ENCODE measurements at regions not wholly inside any gene's neighbourhood (a gene's known extent, or its start where the extent isn't known, plus 50 kb on each side); places are given as distances from the start of the nearest gene placed in this dataset.

GRCh38 chr4:114177628-114178027, 198.2 kb upstream of the ARSJ start:
- no peak for DNase-seq (ENCODE audit: low read depth in 2 of 2)

DNA sequence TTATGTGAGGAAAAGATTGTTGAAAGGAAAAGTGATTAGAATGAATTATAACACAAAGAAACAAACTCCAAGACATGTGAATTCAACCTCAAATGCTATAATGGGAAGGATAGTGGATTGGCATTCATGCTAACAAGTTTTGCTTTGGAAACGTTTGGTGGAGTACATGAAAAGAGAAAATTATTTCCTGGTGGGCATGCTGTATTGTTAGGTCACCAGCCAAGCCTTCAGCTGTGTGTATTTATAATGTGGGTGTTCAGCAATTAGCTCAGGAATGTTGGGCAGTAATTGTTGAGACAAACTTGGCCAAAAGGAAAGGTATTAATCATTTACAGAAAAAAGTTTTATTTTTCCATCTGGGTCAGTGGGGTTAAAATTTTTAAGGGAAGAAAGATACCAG, 198.9 kb upstream of the ARSJ start:
- no peak for DNase-seq (ENCODE audit: low read depth in 2 of 2)

DNA sequence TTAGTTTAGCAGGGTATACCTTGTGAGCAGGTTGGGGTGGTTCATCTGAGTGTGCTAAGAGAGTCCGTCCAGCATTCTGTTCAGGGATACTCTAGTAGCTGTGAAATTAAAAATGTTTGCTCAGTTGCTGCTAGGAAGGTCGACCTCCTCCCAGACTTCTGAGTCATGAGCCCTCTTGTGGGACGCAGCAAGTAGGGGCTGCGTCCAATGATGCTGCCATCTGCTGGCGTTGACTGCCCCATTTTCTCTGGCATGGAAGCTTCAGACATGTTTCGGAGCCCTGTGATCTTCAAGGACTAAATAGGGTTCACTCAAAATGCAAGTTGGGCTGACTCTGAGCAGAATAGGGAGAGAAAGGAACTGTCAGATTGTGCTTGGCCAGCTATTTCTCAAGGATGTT, 201.0 kb upstream of the ARSJ start:
- peak; percentile 12 to 32 for DNase-seq (ENCODE audit: low read depth in 2 of 2)

DNA sequence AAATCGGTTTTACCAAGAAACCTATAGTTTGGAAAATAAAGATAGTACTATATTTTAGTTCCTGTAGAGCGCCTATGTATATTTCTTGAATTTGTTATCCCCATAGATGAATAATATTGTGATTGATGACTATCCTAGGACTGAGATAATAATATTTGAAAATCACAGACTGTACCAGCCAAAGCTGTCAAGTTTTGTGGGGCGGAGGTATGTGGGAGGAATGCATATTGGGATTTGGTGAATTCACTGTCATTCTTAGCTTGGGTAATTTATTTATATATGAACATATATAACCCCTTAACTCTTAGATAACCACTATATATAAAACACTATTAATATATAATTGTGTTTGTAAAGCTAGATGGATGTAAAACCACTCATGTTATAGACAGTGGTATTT, 205.5 kb upstream of the ARSJ start:
- no peak for DNase-seq (ENCODE audit: low read depth in 2 of 2)

- DNase-seq (ENCODE audit: low read depth in 2 of 2), result no peak
These were observed 208.1 kb upstream of the ARSJ start for GRCh38 chr4:114187592-114187991.

DNA sequence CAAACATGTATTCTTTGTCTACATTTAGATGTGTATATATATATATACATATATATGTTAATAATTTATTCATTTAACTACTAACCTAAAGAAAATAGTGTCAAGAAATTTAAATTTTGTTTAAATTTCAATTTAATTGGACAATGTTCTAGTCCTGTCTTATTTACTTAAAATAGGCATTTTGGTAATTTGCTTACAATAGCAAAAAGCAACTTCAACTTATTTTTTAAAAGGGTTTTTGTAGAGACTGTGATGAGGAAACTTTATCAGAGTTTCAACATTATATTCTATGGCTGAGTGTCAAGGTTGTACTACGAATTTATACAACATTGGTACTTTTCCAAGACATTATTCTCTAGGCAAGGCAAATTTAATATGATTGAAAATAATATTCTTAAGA, 212.0 kb upstream of the ARSJ start:
- DNase-seq (ENCODE audit: low read depth in 2 of 2), result no peak

- DNase-seq (ENCODE audit: low read depth in 2 of 2), result no peak
These were observed 213.4 kb upstream of the ARSJ start for GRCh38 chr4:114192854-114193253.

DNA sequence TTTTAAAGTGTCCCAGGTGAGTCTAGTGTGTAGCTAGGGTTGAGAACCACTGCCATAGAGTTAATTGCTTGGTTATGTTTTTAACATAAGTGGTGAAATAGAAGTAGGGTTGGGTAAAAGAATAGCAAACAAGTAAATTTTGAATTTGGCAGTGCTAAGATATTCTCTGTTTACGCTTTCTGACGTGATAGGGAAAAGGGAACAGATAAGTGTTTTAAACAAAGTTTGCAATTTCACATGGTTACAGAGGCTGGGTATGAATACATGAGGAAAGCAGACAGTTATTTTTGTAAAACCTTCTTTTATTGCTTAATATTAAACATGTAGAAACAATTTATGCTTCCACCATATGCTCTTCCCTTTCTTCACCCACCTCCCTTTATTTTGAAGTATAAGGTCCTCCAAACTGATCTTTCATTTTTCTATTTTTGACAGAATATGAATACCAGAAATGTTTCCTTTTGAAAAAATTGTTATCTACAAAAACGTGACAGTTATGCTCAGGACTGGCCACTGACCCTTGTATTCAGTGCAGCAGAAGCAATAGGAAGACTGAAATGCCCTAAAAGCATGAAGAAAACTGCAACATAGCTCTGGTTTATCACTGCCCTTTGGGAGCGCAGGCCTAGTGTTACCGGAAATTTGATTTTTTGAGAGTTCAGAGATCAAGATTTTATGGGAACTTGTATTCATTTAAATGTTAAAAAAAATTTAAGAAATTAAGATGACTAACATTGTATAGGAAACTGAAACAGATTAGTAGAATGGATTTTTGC, 214.4 kb upstream of the ARSJ start:
- no peak for DNase-seq (ENCODE audit: low read depth in 2 of 2)

- no peak for DNase-seq (ENCODE audit: low read depth in 2 of 2)
These were observed 217.2 kb upstream of the ARSJ start for GRCh38 chr4:114196606-114197005.

DNA sequence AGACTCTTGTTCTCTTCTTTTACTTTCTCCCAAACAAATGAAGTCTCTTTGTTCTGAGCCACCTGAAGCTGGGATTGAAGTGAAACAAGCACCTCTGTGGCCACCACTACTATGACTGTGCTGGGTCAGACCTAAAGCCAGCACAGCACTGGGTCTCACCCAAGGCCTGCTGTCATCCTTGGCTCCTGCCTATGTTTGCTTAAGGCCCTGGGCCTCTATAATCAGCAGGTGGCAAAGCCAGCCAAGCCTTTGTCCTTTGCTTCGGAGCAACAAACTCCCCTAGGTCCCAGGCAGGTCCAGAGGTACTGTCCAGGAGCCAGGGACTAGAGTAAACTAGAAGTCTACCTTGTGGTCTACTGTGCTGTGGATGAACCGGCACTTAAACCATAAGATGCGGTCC, 220.6 kb upstream of the ARSJ start:
- DNase-seq (ENCODE audit: low read depth in 2 of 2), result no peak

- DNase-seq (ENCODE audit: low read depth in 2 of 2), result no peak
These were observed 225.8 kb upstream of the ARSJ start for GRCh38 chr4:114205261-114205660.

DNA sequence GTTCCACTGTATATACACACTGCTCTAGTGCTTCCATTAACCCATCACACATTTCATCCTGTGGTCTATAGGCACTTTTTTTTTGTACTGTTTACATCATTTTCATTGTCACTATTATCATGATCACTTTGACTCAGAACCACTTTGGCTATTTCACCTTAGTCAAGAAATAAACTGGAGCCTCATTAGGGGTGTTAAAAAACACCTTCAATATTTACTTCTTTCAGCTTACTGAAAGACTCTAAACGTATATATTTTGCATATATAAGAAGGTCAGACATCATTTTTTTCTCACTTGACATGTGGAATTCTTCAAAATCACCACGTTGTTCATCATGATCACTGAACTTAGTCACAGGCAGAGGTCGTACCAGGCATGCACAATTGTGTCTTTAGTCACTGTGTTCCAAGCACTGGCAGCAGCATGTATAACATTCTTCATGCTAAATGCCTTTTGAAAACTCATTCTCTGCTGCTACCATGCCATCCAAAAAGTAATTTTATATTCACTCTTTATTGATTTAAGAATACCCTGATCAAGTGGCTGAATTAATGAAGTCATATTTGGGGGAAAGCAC, 229.2 kb upstream of the ARSJ start:
- DNase-seq (ENCODE audit: low read depth in 2 of 2), result no peak

DNA sequence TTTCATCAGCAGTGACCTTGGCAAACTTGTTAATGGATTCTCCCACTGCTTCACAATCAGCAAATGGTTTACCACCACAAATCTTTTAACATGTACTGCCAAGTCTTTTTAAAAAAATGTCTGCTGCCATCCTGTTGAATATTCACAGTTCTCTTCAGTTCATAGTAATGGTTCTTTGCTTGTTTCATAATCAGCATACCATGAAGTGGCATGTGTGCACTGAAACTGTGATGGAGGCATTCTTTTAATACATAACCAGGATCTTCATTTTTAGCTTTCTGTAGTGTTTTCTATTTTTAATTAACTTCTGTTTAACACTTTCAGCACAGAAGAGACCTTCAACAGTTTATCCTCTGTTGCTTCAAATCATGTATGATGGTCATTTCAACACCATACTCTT, 230.1 kb upstream of the ARSJ start:
- DNase-seq (ENCODE audit: low read depth in 2 of 2), result no peak

- DNase-seq (ENCODE audit: low read depth in 2 of 2), result no peak
These were observed 232.1 kb upstream of the ARSJ start for GRCh38 chr4:114211556-114211955.

DNA sequence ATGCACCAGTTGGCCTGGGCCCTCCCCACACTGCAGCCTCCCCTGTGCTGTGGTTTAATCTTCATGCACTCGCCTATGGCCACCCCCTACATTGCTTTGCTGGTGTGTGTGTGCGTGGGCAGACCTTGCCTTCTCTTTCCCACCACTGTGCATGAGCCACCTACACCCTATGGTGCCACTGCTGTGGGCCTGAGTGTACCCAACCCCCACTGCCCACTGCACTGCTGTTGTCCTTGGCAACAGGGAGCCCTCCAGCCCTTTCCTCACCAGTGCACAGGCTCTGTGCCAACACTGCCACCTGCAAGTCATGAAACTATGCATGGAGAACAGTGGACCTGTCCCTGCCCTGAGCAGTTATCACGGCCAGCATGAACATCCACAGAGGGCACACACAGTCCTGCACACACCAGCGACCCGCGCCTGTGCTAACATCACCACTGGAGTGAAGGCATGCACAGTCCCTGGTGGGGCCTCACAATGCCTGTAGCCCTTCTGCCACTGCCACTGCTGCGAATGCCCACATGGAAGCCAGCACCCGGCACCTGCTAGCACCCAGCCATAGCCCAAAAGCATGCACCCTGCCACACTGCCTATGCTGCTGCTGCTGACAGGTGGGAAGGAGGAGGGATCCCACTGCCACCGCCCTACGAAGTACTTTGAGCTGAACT, 237.8 kb upstream of the ARSJ start:
- no peak for DNase-seq (ENCODE audit: low read depth in 2 of 2)

DNA sequence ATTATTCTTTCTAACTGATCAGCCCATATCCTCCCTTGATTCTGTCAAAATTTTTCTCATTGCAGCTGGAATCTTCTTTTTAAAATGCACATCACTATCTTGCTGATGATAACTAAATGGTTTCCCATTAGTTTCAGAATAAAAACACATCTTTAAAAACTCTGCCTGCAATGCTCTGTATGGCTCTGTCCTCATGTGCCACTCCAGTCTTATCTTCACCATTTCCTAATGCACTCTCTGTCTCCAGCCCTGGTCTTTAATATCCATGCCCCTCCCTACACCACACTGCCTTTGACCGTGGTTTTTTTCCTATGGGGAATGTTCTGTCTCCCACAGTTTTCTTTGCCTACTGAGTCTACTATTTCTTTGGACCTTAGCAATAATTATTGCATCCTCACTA, 244.1 kb upstream of the ARSJ start:
- DNase-seq (ENCODE audit: low read depth in 2 of 2), result no peak

- no peak for DNase-seq (ENCODE audit: low read depth in 2 of 2)
These were observed 246.0 kb upstream of the ARSJ start for GRCh38 chr4:114225436-114225835.

GRCh38 chr4:114226179-114226578, 246.7 kb upstream of the ARSJ start:
- no peak for DNase-seq (ENCODE audit: low read depth in 2 of 2)

- no peak for DNase-seq (ENCODE audit: low read depth in 2 of 2)
These were observed 247.7 kb upstream of the ARSJ start for GRCh38 chr4:114226968-114227760.

- DNase-seq (ENCODE audit: low read depth in 2 of 2), result no peak
These were observed 250.3 kb upstream of the ARSJ start for GRCh38 chr4:114229706-114230105.

DNA sequence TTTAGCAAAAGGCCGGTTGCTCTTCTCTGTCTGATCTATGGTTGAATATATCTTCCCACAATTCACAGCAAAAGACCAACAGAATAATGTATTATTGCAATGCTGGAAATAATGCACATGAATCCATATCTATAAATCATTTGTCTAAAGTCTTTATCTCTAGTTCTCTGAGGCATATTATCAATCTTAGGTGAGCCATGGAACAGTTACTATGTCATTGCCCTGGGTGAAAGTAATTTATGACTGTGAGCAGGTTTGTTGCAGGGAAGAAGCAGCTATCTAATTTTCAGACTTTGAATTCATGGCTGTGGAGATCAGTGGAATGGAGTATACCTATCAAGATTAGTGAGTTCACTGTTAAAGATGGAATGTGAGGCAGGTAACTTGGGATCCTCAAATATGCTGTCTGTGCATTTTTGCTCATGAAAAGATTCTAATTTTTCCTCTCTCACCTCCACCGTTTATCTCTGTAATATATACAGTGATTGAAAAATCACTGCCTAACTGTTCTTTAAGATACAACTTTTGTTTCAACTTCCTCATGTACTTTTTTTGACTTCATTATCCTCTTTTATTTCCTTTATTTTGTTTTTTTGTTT, 256.8 kb upstream of the ARSJ start:
- DNase-seq (ENCODE audit: low read depth in 2 of 2), result no peak

DNA sequence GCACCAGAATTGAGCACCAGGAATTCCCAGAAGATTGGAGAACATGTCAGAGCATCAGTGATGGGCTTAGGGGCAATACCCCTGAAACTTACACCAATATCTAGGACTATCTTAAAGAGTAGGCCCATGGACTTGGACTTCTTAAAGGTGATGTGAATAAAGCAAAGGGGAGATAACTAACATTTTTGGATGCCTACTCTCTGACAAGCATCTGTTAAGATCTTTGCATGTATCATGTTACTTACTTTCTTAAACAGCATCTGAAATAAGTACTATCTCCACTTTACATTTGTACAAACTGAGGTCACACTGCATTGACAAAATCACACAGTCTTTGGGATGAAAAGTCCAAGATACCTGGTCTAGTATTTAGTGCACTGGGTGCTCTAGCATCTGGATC, 258.6 kb upstream of the ARSJ start:
- no peak for DNase-seq (ENCODE audit: low read depth in 2 of 2)
